ENCODE measurements at regions not wholly inside any gene's neighbourhood (a gene's known extent, or its start where the extent isn't known, plus 50 kb on each side); places are given as distances from the start of the nearest gene placed in this dataset.

DNA sequence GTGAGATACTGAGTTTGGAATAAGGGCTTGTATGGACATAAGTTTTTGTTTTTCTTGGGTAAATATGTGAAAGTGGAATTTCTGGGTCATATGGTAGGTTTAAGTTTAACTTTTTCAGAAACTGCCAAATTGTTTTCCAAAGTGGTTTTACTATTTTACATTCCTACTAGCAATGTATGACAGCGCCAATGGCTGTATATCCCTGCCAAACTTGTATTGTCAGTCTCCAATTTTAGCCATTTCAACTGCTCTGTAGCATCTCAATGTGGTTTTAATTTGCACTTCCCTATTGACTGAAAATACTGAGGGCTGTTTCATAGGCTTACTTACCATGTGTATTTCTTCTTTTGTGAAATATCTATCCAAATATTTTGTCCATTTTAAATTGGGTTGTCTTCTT lies 90.5 kb upstream of the ZNF32 start:
- no peaks in the 10 kb centered on the region for H3K9me3 ChIP-seq
- H3K27me3 ChIP-seq = no peaks in the 10 kb centered on the region
- H3K27ac ChIP-seq = no peak overlapping the region
- H3K4me1 ChIP-seq = no peaks in the 10 kb centered on the region
- no peak for DNase-seq (ENCODE audit: low spot score in 2 of 2)
- H3K36me3 ChIP-seq = no peaks in the 10 kb centered on the region
- H3K4me3 ChIP-seq = no peak overlapping the region
- TF ChIP-seq EP300 (IDR thresholded peaks at IDR 0.05) (no peak), POLR2A (IDR thresholded peaks at IDR 0.05) (no peak), CTCF (IDR thresholded peaks at IDR 0.05) (no peak)
- WGBS, 2 donors = 58 to 72% methylated on average over 1 of the region's 1 CpG

DNA sequence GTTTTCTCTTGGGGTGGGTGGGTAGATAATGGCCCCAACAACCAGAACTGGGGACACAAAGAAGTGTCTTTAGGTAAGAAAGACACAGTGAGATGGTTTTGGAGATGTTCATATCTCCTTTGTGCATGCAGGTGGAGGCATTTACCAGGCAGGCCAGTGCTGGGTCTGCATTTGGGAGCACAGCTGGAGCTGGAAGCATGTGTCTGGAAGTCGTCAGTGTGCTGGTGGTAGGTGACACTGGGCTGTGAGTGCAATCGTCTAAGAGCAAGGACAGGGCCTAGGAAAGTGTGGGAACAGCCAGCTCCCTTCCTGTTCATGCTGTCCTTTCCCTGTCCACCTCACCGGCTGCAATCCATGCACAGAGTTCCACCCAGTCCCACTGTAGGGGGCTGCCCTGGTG lies 88.3 kb upstream of the ZNF32 start:
- WGBS, 2 donors = 85% methylated on average over 3 of the region's 3 CpGs
- Histone ChIP-seq H3K9me3 (no peaks in the 10 kb centered on the region), H3K4me3 (no peak overlapping the region), H3K36me3 (no peaks in the 10 kb centered on the region), H3K27ac (no peak overlapping the region), H3K27me3 (no peaks in the 10 kb centered on the region), H3K4me1 (no peaks in the 10 kb centered on the region)
- no peak for DNase-seq (ENCODE audit: low spot score in 2 of 2)
- TF ChIP-seq CTCF (IDR thresholded peaks at IDR 0.05) = no peak
- no peak for TF ChIP-seq POLR2A (IDR thresholded peaks at IDR 0.05)
- TF ChIP-seq EP300 (IDR thresholded peaks at IDR 0.05) = no peak

DNA sequence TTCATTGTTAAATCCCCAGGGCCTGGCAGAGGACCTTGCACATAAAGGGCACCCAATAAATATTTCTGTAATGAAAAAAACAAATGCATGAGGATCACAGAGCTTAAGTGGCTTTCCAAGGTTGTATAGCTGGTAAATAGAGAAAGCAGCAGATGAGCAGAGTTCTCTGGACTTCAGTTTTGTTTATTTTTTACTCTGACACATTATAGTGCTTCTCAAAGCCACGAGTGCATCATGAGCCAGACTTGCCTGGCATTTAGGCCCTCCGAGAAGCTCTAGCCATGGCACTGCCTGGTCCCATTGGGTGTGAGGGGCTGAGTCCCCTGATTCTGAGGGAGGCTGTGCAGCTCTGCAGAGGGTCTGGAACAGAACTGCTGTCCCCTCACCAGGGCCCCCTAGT lies 87.2 kb upstream of the ZNF32 start:
- peaks cover 0 to 6% (median 0%) of the 10 kb centered on the region in 4 donors for H3K9me3 ChIP-seq
- no peaks in the 10 kb centered on the region for H3K27me3 ChIP-seq
- no peak for DNase-seq (ENCODE audit: low spot score in 2 of 2)
- H3K4me1 ChIP-seq = no peaks in the 10 kb centered on the region
- no peak overlapping the region for H3K4me3 ChIP-seq
- H3K27ac ChIP-seq = no peak overlapping the region
- no peaks in the 10 kb centered on the region for H3K36me3 ChIP-seq
- TF ChIP-seq POLR2A (IDR thresholded peaks at IDR 0.05) = no peak
- TF ChIP-seq CTCF (IDR thresholded peaks at IDR 0.05) = no peak
- TF ChIP-seq EP300 (IDR thresholded peaks at IDR 0.05) = no peak
- 54 to 63% methylated on average over 2 of the region's 2 CpGs for WGBS, 2 donors

GRCh38 chr10:43734716-43735115 lies 86.0 kb upstream of the ZNF32 start:
- Histone ChIP-seq H3K4me1 (no peaks in the 10 kb centered on the region), H3K27me3 (no peaks in the 10 kb centered on the region), H3K4me3 (no peak overlapping the region), H3K36me3 (no peaks in the 10 kb centered on the region), H3K27ac (no peak overlapping the region), H3K9me3 (peaks cover 0 to 18% (median 2%) of the 10 kb centered on the region in 4 donors)
- TF ChIP-seq CTCF (IDR thresholded peaks at IDR 0.05) (no peak), EP300 (IDR thresholded peaks at IDR 0.05) (no peak), POLR2A (IDR thresholded peaks at IDR 0.05) (no peak)
- no peak for DNase-seq (ENCODE audit: low spot score in 2 of 2)

DNA sequence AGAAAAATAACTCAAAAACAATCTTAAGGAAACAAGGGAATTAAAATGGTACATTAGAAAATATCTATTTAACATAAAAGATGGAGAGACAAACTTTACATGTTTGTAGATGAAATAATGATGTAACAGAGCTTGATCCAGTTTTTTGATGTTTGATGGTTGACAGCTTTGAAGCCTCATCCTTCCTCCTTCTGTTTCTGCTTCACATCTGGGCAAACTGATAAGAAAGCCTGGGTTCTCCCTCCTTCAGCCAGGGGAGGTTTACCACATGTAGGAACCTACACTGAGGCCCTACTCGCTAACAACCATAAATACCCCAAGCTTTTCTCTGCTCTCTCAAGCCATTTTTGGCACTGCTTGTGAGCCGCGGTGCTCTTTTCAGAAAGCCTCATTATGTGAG lies 82.8 kb upstream of the ZNF32 start:
- no peak overlapping the region for H3K4me3 ChIP-seq
- H3K27me3 ChIP-seq = no peaks in the 10 kb centered on the region
- H3K36me3 ChIP-seq = no peaks in the 10 kb centered on the region
- TF ChIP-seq EP300 (IDR thresholded peaks at IDR 0.05) (no peak), POLR2A (IDR thresholded peaks at IDR 0.05) (no peak), CTCF (IDR thresholded peaks at IDR 0.05) (no peak)
- no peak for DNase-seq (ENCODE audit: low spot score in 2 of 2)
- peaks cover 0 to 46% (median 2%) of the 10 kb centered on the region in 4 donors for H3K9me3 ChIP-seq
- H3K4me1 ChIP-seq = no peaks in the 10 kb centered on the region
- H3K27ac ChIP-seq = no peak overlapping the region
- 72 to 79% methylated on average over 3 of the region's 3 CpGs for WGBS, 2 donors

Measured in tibial nerve (tissue), 4 donors.